ENCODE measurements at regions not wholly inside any gene's neighbourhood (a gene's known extent, or its start where the extent isn't known, plus 50 kb on each side); places are given as distances from the start of the nearest gene placed in this dataset.

- no peak for DNase-seq
Measured at GRCh38 chr13:91174886-91175501, 172.5 kb upstream of the MIR17HG start.

DNA sequence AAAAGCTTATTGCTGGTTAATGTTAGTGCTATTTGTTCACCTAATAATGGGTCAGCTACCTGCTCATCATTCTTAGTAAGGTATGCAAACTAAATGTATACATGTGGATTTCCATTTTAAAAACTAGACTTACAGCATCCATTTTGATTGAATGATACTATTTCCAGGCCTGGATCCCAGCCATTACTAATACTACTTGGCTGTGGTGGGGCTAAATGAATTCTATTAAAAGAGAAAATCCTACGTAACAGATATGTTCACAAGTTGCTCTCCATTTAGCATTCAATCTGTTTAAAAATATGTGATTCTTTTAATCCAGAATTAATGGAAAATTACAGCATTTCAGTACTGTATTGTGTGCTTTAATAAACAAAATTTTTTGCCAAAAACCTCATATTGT lies 169.4 kb upstream of the MIR17HG start:
- DNase-seq = no peak

- no peak for DNase-seq
Measured at GRCh38 chr13:91181892-91182291, 165.6 kb upstream of the MIR17HG start.

DNA sequence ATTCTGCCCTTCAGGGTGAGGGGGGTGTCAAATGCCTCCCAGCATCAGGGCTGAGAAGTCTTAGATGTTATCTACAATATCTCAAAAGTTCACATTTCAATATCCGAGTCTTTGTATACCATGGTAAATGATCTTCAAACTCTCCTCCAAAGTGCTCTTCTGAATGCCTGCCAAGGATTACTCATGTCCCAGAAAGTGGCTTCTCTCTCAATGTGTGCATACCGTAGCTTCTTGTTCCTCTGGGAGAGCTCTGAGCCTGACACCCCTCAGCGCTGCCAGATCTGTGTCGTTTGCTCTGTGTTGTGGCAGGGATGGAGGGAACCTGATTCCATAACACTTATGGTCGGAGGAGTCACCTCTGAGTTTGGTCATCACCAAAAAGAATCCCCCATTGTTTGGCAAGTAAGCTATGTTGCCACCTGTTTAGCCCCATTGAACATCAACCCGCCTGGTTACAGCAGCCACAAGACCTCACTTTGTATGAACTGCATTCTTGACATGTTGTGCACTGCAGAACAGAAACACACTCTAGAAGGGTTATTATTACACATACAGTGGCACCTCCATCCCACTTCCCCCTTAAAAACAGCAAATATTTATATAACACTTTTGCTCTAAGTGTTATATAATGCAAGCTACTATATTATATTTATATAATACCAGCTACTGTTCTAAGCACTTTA lies 163.1 kb upstream of the MIR17HG start:
- DNase-seq = no peak

DNA sequence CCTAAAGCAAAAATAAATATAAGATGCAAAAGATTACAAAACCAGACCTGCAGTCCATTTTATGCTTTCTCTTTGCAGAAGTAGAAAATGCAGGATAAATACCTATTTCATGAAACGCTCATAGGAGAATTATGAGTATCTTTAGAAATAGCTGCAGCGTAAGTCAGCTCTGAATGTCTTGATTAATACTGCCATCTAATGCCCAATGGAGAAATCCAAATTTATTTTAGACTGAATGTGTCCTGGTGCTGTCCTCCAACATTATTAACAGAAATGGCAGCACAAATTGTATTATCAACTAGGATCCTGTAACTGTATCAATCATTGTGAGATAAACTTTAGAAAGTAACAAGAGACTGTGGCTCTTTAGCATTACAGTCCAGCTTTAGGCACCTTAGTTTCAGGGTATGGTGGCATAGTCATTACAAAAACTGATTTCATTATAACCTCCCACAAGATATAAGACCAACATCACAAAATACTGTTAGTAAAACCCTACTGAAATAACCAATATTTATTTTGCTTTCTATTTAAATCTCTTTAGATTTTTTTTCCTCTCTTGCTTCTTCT lies 162.1 kb upstream of the MIR17HG start:
- no peak for DNase-seq

- no peak for DNase-seq
Measured at GRCh38 chr13:91187522-91187921, 160.0 kb upstream of the MIR17HG start.

DNA sequence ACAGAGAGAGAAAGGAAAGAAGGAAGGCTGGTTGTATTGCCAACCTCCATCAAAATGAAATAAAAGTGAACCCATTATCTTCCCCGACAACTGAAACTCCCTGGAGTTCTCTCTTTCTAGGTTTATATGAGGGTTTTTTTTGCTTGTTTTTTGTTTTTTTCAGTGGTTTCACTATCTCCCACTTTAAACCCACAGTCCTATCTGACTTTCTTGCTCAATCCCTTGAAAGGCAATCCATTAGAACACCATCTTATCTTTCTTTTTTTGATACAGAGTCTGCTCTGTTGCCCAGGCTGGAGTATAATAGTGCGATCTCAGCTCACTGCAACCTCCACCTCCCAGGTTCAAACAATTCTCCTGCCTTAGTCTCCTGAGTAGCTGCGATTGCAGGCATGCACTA lies 158.0 kb upstream of the MIR17HG start:
- DNase-seq = no peak

GRCh38 chr13:91193358-91193757 lies 154.1 kb upstream of the MIR17HG start:
- no peak for DNase-seq

DNA sequence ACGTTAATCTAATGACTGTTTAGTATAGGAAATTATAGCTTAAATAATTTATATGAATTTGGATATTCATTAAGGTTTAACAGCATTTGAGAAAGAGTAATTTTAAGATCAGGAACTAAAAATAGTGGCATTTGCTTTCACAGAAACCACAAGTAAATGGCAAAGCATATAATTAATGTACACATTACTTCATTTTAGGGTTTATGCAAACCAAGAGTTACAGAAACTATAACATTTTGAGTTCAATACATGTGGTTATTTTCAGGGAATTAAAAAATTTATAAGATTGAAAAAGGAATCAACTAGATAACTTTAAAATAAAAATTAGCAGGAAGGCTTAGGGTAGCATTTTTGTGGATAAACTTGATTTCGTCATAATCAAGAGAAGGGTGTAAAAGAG lies 151.7 kb upstream of the MIR17HG start:
- DNase-seq = no peak

GRCh38 chr13:91196958-91197357 lies 150.5 kb upstream of the MIR17HG start:
- DNase-seq = no peak

DNA sequence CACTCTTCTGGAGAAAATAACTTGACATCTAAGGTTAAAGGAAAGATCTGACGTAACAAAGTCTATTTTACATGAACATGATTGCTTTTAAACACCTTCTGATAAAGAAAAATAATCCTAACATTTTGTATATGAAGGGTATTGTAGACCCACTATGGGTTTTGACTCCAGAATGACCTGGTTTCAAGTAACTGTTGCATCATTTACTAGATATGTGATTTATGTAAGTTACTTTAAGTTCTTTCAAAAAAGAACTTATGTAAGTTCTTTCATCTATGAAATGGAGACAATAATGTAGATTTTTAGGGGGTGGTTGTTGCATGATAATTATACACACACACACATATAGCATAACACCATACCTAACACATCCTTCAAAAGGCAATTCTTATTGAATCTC lies 147.6 kb upstream of the MIR17HG start:
- DNase-seq = no peak

GRCh38 chr13:91200486-91200885 lies 147.0 kb upstream of the MIR17HG start:
- no peak for DNase-seq

DNA sequence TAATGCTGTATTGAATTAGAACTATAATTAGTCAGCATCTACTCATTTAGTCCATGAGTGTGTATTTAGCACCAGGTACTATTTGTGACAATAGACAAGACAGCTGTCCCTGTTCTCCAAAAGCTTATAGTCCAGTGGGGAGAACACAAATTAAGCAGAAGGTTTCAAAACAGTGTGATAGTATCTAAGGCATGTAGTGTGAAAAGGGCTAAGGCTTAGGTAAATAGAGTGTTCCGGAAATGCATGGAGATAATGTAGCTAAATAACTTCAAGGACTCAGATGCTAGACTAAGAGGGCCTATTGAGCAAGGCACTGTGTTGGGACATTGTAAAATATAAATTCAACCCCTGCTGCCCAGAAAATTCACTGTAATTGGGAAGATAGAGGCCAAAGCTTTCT lies 144.1 kb upstream of the MIR17HG start:
- DNase-seq = no peak

- DNase-seq = no peak
Measured at GRCh38 chr13:91207261-91207660, 140.2 kb upstream of the MIR17HG start.

DNA sequence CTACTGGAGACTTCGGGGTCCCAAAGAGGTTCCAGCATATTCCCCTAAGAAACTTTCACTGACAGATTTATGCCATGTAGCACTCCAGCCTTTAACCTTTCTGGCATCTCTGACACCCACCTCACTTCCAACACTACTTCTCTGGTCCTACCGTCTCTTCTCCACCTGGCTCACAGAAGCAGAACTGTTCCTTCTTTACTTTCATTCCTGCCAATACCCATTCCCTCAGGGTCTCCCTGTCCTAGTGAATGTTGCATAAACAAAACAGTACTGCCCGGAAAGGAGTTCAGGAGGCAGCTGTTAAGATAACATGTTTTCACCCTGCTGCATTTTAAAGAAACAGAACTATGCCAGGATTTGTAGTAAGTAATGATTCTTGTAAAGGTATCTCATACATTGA lies 136.0 kb upstream of the MIR17HG start:
- DNase-seq = no peak

DNA sequence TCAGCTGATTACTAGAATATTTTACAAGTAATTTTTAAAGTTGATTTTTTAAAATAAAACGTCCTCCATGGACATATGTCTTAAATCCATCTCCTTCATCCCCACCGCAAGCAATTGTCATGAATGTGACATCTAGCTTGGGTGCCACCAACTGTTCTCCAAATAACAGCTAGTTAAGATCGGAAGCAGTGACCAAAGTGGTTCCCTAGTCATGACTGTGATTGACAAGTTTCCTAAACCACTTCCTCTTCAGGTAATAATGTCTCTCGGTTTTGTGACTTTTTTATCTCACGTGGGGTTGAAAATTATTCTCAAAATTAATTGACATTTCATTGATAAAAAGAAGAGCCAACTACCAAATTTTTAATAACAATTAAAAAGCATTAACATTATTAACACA lies 135.3 kb upstream of the MIR17HG start:
- no peak for DNase-seq

DNA sequence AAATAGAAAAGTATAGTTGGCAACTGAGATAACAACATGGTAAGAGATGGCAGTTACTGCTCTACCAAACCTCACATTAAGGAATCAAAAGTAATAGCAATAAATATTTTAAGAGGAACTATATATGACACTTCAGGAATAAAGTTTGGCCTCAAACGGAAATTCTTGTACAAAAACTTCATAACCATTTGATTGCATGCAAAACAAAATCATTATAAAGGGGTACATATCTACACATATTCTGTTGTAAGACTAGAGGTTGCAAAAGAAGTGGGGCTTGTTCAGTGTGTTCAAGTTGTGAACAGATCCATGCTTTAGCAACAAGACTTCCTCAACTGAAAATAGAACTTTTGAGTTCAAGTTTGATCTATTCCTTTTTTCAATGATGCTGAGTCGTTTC lies 133.5 kb upstream of the MIR17HG start:
- no peak for DNase-seq

DNA sequence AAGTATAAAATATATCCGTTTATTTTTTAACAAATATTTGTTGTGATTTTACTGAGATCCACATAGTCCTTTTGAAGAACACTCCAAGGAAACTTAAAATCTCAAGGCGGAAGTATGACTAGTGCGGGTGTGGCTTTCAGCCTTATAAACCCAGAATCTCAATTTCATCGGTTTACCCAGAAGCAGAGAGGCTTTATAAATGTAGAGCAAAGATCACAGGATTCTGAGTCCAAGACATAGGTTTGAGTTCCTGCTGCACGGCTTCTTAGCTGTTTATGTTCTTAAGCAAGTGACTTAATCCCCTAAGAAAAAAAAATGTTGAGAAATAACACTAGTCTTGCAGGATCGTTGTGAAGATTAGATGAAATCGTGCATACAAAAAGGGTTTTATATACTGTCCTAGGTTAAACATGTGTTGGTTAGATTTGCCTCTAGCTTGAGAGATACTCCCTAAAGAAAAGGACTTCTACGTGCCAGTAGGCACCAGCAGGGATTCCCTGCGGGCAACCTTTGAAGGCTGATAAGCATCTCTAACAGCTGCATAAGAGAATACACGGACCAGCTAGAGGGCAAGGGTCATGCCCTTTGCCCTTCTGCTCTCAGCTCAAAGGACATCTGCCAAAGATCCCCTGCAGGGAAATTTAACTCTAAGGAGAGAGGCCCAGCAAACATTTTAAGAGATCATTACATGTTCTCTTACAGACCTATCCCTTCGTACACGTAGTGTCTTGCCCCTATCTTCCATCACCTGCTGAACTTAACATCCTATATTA lies 130.4 kb upstream of the MIR17HG start:
- DNase-seq = no peak

DNA sequence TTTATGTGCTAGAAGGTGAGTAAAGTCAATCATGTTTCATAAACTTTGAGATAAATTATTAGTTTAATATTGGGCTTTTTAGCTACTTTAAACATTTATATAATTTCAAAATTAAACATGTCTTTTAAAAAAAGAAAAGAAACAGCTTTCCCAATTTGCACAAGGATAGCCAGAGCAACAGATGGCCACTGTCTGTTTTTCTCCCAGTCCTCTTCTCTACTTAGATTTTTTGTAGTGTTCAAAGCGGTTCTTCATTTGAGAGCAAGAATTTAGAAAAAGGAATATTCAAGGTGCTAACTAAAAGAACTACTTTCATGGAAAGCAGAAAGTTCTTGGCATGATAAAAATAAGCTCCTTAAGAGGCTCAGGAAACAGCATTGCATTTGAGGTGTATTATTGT lies 128.3 kb upstream of the MIR17HG start:
- no peak for DNase-seq

DNA sequence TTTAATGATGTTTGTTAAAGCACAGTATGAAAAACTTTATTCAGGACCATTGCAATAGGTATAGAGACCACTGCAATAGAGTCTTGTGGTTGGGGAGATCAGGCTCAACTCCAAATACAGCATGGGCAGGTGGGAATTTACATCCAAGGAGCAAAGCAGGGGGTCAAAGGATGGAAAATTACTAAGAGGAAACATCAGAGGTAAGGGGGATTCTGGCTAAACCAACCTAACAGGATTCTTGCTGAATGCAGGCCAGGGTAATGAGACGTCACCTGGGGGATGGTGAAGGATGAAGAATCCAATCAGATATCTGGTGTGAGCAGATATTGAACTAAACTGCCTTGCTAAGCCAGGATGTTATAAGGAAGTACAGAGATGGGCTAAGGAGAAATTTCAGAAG lies 126.6 kb upstream of the MIR17HG start:
- DNase-seq = no peak

DNA sequence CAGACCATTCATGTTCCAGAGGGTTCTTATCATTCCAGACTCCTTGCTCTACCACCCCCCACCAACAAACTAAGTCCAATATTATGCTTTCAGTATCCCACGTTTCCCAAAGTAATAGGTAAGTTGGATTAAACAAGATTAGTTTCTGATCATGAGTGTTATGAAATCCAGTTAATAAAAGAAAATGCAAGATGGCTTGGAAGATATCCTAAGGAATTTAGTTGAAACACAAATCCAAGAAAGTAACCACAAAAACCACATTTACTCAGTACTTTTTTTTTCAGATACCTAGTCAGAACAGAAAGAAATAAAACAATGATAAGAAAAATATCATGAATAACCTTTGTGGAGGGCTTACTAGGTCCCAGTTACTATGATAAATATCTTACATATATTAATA lies 119.4 kb upstream of the MIR17HG start:
- no peak for DNase-seq

DNA sequence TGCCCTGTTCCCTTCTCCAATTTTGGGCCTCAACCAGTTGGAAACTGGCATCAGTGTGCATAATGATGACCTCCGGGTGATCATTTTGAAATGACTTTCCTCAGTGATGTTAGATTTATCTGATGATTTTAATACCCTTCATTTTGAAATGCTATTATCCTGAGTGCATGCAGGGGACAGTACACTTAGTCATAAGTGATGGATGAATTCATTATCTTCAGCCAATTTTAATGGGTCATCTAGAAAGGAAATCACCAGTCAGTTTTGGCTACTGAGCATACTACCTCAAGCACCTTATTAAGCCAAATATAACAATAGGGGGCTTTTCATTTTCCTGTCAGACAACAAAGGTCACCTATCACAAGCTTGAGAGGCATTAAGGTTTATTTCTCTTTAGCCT lies 118.5 kb upstream of the MIR17HG start:
- no peak for DNase-seq

DNA sequence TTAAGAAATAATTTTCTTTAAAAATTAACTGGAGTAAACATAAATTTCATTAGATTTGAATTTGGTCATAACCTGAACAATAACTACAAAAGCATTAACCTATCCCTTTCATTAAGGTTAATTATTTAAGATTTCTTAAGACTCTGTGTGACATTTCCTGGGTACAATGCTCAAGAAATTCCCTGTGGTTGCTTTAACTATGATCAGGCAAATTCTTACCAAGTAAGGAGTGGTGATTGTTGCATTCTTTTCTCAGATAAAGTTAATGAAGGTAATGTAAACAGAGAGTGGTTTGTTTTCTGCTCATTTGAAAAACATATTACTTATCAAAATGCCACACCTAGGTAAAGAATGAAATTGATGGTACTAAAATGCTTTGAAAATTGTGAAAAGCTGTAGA lies 114.8 kb upstream of the MIR17HG start:
- DNase-seq = no peak

DNA sequence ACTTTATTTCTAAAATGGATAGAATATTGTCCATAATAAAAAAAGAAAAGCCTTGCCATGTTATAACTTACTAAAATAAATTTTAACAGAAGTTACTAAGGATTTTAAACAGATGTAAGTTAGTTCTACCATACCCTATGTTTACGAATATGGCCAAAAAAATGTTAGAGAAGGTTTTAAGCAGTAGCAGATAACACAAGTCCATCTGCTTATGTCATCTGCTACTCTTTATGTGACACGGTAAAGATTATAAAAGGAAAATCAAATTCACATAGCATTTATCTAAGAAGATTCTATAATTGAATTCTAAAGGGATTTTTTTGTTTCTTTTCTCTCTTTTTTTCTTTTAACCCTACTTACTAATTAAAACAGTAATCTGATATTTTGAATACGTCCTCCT lies 114.2 kb upstream of the MIR17HG start:
- no peak for DNase-seq

All from CD4-positive, alpha-beta T cell treated with Interleukin-6 for 4 hours (primary cell).